ENCODE measurements at regions not wholly inside any gene's neighbourhood (a gene's known extent, or its start where the extent isn't known, plus 50 kb on each side); places are given as distances from the start of the nearest gene placed in this dataset.

DNA sequence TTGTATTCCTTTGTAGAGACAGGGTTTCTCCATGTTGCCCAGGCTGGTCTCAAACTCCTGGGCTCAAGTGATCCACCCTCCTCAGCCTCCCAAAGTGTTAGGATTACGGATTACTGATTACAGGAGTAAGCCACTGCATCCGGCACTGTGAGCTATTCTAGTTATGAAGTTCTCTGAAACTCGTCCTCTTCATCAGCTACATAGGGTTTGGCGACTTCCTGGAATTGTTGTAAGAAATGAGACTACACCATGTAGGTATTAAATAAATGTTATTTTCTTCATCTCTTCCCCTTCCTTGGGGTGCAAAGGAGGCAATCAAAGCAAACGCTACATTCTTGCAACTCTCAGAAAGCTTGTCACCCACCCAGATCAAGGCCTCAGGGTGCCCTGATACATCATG is 131.2 kb upstream of the TIAM1 start:
- Histone ChIP-seq H4K20me1 (replicated peaks; ENCODE audit: control insufficient read depth, extremely low read depth, insufficient read depth, low read length) (no peaks in the 10 kb centered on the region), H3K4me1 (ENCODE audit: control insufficient read depth, extremely low read depth, insufficient read depth, low read length) (no peaks in the 10 kb centered on the region), H3K9me1 (replicated peaks; ENCODE audit: control insufficient read depth, extremely low read depth, insufficient read depth, low read length) (no peaks in the 10 kb centered on the region), H3K9me3 (replicated peaks; ENCODE audit: control insufficient read depth, insufficient read depth, low read length) (peaks cover 3% of the 10 kb centered on the region), H3K79me2 (ENCODE audit: control insufficient read depth, insufficient read depth, low read length) (no peaks in the 10 kb centered on the region), H3K27ac (ENCODE audit: insufficient read depth, low read depth, low read length) (no peak overlapping the region), H2AFZ (ENCODE audit: low read depth, low read length) (no peak overlapping the region), H3K9ac (replicated peaks; ENCODE audit: extremely low read depth, insufficient read depth, low read length) (no peak overlapping the region), H3K36me3 (ENCODE audit: control insufficient read depth in 2 of 2, extremely low read depth in 1 of 2, insufficient read depth in 2 of 2, low read length in 2 of 2) (no peaks in the 10 kb centered on the region), H3K4me2 (ENCODE audit: insufficient read depth, low read length) (no peak overlapping the region), H3K4me3 (replicated peaks in 1 of 3; ENCODE audit: insufficient read depth in 1 of 3, low read depth in 1 of 3, low read length in 3 of 3) (no peak overlapping the region), H3K27me3 (ENCODE audit: control insufficient read depth in 2 of 2, insufficient read depth in 2 of 2, low read length in 2 of 2) (no peaks in the 10 kb centered on the region)
- POLR2A ChIA-PET: no interaction called here
- FAIRE-seq (no peak), DNase-seq (ENCODE audit: low read depth, low spot score) (no peak)
- BruUV-seq (replicated peaks): no TSS peak
- TF ChIP-seq MYC (IDR thresholded peaks at IDR 0.05; ENCODE audit: low read depth, low read length) (no peak), CTCF (IDR thresholded peaks at IDR 0.05; ENCODE audit: extremely low read depth in 1 of 2, insufficient read depth in 1 of 2, low read depth in 1 of 2, low read length in 2 of 2) (no peak), FOS (IDR thresholded peaks at IDR 0.05; ENCODE audit: borderline replicate concordance, insufficient read depth, low read length) (no peak), EZH2 (IDR thresholded peaks at IDR 0.05; ENCODE audit: borderline replicate concordance, low read depth, low read length, severe bottlenecking) (no peak), GATA2 (IDR thresholded peaks at IDR 0.05; ENCODE audit: insufficient read depth, insufficient read length, low read depth, low read length) (no peak), JUN (IDR thresholded peaks at IDR 0.05; ENCODE audit: borderline replicate concordance, insufficient read depth, insufficient read length, low read depth) (no peak), POLR2AphosphoS5 (IDR thresholded peaks at IDR 0.05; ENCODE audit: insufficient read depth, low read depth, low read length) (no peak), POLR2A (IDR thresholded peaks at IDR 0.05; ENCODE audit: low read depth, low read length) (no peak)
- TF ChIP-seq, protein P1, sequence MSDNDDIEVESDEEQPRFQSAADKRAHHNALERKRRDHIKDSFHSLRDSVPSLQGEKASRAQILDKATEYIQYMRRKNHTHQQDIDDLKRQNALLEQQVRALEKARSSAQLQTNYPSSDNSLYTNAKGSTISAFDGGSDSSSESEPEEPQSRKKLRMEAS (IDR thresholded peaks at IDR 0.05; ENCODE audit: insufficient read depth, insufficient read length): no peak
- dilution Hi-C loops (cut with MboI; ENCODE audit: extremely low pct_ligation_motif_present, low sequenced_read_pairs): no loop called here
- CTCF ChIA-PET: interaction anchor here (0.6 kb wide), 1 partner anchor 12 kb away, joined by 3 read pairs; no protein-coding TSS in a partner anchor
- intact Hi-C loops (cut with micrococcal nuclease): no loop called here
